Neural progenitor cell (in vitro differentiated cells): ENCODE measurements at regions not wholly inside any gene's neighbourhood (a gene's known extent, or its start where the extent isn't known, plus 50 kb on each side); places are given as distances from the start of the nearest gene placed in this dataset.

Experiments used
- EZH2 ChIP-seq: fragments of 200-600 bp; sonication (generic); IDR thresholded peaks from 2 replicates; pipeline ENCODE4 v1.6.1; 2017; ENCODE audit warnings: antibody characterized with exemption, mild to moderate bottlenecking, moderate library complexity
- EZH2phosphoT487 ChIP-seq: fragments of 200-600 bp; sonication (generic); IDR thresholded peaks from 2 replicates; pipeline ENCODE4 v1.6.1; 2017; ENCODE audit warnings: antibody characterized with exemption
- TF ChIP-seq, protein P1 (sequence below): fragments of 200-600 bp; sonication (generic); IDR thresholded peaks from 2 replicates; pipeline ENCODE4 v1.5.1; 2017; ENCODE audit warnings: antibody characterized with exemption, mild to moderate bottlenecking

GRCh38 chr14:41476526-41476925, 130.2 kb upstream of the LRFN5 start:
- TF ChIP-seq, protein P1, sequence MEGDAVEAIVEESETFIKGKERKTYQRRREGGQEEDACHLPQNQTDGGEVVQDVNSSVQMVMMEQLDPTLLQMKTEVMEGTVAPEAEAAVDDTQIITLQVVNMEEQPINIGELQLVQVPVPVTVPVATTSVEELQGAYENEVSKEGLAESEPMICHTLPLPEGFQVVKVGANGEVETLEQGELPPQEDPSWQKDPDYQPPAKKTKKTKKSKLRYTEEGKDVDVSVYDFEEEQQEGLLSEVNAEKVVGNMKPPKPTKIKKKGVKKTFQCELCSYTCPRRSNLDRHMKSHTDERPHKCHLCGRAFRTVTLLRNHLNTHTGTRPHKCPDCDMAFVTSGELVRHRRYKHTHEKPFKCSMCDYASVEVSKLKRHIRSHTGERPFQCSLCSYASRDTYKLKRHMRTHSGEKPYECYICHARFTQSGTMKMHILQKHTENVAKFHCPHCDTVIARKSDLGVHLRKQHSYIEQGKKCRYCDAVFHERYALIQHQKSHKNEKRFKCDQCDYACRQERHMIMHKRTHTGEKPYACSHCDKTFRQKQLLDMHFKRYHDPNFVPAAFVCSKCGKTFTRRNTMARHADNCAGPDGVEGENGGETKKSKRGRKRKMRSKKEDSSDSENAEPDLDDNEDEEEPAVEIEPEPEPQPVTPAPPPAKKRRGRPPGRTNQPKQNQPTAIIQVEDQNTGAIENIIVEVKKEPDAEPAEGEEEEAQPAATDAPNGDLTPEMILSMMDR: no peak
- TF ChIP-seq EZH2: no peak
- no peak for TF ChIP-seq EZH2phosphoT487
